Right renal cortex interstitium (tissue), 3 donors: ENCODE measurements at regions not wholly inside any gene's neighbourhood (a gene's known extent, or its start where the extent isn't known, plus 50 kb on each side); places are given as distances from the start of the nearest gene placed in this dataset.

Experiments
- DNase-seq, 3 donors: peaks; one replicate each; pipeline ENCODE4 v3.0.0-alpha.2; 2013; ENCODE audit warnings: low read depth in 3 of 3, low spot score in 2 of 3

DNA sequence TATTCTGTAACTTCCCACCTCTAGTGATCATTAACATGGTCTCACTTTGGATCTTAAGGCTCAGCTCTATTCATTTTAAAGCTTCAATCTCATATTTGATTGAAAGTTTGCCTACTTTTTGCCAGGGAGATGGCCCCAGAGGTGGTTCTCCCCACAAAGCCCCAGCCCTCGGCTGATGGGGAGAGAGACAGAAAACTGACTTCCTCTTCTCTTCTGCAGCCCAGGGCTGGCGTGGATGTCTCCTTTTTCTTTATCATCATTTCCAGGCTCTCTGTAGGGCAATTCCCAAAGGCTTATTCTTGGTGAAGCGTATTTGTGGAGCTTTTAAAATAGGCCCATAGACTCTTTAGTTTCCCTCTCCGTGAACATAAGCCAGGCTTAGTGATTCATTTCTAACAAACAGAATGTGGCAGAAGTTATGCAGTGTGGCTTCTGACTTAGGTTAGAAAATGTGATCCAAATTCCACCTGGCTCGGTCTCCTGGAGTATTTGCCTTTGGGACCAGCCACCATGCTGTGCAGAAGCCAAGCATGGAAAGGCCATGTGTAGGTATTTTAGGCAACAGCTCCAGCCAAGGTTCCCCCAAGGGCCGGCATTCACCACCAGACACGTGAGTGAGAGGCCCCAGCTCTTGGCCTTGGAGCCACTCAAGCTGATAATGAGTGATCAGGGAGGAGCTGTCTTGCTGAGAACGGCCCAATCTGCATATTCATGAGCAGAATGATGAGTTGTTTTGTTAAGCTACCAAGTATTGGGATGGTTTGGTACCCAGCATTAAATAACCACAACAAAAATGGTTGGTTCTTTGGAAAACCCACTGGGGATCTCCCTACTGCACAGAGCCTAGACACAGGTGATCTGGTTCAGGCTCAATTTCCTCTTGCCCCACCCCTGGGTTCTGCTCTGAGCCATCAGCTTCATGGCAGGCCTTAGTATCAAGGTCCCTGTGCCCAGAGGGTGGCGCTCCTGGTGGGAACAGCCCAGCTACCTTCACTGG is 353.2 kb upstream of the PROK2 start:
- DNase-seq = no peak

DNA sequence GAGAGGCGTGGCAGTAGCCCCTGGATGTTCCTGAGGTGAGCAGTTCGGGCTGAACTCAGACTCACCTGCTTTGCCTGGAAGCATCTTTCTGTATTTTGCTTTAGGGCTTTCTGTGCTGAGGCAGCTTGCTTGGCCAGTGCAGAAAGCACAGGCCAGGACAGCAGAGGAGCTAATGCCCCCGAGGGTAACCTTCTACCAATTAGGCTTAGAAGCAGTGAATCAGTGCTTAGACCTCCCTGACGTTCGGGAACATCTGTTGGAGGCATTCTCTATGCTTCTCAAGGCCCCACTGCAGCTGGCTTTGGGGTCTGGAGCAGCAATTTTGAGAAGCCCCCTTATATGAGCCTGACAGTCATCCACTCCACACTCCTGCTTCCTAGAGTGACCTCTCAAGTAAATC is 350.7 kb upstream of the PROK2 start:
- no peak for DNase-seq

DNA sequence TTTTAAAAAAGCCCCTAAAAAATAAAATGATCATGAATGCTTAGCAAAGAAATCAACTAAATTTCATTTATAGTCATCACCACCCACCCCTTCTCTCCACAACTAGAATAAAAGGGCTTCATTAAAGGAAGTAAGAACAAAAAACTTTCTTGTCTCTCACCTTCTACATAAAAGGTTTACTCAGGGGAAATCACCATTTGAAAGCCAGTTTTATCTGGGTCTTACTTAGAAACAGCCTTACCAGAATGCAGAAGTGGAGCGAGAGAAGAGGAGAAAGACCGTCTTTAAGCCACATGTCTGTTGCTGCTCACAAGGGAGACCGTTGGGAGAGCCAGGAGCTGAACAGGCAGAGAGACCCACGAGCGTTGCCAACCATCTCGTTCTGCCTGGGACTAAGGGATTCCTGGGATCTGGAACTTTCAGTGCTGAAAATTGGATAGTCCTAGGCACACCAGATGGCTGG is 350.1 kb upstream of the PROK2 start:
- DNase-seq = no peak

DNA sequence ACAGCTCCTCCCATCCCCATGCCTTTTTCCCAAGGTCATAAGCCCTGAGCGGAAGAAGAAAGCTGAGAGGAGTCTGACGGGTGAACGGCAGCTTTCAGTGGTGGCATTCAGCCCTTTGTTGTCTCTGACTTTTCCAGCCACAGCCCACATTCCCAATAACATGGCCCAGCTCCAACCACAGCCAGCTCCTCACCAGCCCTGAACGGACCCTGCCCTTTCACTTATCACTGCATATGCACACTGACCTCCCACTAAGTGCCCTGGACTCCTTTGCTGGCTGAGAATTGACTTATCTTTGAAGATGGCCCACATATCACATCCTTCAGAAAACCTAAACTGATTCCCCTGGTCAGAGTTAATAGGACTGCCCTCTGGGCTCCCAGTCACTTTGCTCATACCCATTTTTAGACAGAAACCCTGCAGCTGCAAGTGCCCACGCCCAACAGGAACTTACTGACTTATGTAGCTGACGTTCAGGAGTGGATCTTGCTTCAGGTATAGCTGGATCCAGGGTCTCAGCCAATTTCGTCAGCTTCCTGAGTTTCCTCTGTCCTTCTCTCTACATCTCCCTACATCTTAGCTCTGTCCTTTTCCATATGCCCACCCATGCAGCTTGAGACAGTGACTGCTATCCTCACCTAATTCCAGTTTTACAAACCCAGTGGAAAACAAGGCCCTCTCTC is 348.5 kb upstream of the PROK2 start:
- no peak for DNase-seq

DNA sequence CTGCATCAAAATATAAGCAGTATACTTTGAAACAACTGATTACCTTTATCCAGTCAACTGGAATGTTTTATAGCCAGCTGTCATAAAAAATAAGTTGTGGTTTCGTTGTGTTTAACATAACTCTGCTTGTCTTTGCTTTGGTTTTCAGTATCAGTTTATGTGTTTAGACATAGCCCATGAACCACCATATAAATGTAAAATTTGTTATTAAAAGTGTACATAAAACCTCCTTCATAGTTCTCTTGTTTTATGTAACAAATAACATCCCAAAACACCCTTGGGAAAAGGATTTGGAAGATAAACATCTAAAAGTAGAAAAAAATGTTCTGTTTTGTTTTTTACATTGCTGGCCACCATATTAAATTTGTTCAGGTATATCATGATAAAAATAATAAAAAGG is 347.0 kb upstream of the PROK2 start:
- no peak for DNase-seq

DNA sequence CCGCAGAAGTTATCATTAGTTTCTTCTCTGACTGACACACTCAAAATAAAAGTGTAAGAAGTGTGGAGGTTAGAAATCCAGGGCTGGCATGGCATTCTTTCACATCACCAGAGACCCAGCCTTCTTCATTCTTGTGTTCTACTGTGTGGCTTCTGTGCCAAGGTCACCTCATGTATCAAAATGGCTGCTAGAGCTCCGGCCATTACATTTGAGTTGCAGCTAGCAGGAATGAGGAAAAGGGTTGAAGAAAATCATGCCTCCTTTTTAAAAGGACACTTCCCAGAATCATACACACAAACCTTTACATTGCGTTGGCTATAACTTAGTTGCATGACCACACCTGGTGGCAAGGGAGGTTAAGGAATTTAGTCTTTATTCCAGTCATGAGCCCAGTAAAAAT is 345.6 kb upstream of the PROK2 start:
- DNase-seq = no peak

DNA sequence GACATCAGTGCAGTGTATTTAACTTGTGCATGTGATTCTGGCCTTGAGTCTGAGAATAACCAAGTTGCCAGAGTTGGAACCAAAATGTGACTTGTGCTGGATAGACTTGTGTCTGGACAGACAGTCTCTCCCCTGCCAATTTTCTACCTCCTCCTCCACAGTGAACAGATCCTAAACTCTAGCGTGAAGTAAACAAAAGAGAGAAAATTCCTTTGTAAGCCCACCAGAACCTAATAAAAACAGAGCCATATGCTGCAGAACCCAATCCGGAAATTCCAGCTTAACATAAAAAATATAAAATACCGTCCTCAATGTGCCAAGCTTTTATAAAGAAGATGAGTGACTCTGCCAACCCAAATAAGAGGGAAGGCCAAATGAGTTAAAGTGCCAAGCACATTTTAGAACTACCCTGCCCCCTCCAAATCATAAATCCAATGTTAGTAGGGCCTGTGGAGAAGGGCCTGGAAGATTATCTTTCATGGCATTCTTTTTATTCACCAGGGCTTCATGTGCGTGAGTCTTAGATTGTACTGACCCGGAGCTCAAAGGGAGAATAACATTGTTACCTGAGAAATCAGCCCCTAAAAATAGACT is 344.6 kb upstream of the PROK2 start:
- DNase-seq = no peak

DNA sequence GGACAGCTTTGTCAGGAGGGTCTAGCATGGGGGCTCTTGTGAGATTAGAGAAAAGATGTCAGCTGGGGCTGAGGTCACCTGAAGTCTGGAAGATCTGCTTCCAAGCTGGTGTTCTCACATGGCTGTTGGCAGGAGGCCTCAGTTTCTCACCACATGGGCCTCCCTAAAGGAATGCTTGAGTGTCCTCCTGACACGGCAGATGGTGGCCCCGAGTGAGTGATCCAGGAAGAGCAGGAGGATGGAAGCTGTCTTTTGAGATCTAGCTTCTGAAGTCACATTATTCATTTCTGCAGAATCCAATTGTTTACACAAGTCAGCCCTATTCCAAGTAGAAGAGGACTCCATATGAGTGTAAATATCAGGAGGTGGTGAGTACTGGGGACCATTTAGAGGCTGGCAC is 344.0 kb upstream of the PROK2 start:
- no peak for DNase-seq

DNA sequence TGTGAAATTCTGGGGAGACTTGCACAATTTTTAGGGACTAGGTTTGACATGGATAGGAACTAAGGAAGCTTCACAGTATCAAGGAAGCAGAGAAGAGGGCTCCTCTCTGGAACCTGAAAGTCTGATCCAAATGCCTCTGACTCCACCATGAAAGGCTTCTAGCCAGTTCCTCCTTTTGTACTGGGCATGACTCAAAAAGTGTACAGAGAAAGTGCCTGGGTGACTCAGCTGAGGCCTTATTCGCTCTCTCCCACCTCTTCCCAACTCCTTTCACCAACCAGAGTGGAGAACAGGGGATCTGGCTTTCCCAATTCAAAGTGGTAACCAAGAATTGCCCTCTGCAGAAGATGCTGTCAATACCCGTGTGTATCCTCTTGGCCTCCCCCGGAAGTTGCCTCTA is 342.9 kb upstream of the PROK2 start:
- no peak for DNase-seq

DNA sequence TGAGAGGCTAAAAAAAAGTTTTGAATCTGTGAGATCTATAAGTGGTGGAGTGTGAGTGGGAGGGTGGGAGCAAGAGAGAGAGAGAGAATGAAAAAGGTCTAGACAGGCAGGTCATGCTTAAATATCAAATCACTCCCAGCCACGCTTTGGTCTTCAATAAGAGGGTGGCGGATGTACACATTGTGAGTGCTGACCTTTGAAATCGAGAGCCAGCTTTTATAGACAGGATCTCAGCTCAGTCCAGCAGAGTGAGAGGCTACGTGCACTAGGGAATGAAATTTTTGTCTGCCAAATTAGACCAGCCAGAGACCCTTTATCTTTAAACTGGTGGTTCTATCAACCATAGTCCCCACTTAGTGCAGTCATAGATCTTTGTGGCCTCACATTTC is 342.3 kb upstream of the PROK2 start:
- no peak for DNase-seq

DNA sequence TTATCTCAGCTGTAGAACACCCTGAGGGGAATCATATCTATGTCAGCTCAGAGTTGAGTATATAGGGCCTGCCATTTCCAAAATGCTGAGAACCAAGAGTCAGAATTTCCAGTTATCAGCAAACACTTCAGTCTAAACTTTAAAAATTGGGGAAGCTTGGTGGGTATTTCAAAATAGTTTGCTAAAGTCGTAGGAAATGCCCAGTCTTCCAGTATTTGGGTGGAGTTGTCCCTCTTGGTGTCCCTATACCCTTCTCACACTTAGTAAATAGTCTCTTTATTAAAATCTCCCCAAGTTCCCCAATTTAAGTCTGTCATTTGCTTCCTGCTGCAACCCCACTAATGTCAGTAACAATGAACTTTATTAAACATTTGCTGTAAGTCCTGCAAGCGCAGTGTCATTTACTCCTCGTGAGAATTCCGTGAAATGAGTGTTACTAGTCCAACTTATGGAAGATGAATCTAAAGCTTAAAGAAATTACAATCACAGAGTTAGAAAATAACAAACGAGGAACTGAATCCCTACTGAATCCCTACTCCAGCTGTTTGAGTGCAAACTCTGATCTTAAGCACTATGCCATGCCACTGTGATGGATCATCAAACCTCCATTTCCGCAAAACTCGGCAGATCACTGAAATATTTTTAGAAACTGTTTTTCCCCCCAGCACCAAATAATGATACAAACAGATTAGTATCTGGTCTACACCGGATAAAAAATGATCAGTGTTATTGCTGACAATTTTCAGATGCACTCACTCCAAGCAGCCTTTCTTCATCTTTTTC is 341.7 kb upstream of the PROK2 start:
- no peak for DNase-seq

DNA sequence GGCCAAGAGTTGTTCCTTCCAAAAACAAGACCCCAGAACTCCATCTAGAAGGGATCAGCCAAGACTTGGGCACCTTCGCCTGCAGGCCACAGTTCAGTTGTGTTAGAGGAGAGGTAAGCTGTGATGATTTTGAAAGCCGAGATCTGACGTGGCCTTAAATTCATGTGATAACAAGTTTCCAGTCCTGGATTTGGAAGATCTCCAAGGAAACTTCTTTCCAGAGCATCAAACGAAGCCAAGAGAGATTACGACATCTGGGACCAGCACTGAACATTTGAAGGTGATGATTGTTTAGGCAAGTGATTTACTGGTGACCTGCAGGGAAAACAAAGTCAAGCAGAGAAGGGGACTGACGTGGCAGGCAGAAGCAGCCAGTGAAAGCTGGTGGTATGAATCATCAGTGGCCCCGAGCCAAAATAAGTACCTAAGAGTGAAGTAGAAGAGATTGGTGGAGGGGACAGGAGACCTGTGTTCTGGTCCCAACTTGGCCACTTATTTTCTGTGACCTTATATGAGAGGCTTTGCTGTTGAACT is 339.0 kb upstream of the PROK2 start:
- DNase-seq = no peak

DNA sequence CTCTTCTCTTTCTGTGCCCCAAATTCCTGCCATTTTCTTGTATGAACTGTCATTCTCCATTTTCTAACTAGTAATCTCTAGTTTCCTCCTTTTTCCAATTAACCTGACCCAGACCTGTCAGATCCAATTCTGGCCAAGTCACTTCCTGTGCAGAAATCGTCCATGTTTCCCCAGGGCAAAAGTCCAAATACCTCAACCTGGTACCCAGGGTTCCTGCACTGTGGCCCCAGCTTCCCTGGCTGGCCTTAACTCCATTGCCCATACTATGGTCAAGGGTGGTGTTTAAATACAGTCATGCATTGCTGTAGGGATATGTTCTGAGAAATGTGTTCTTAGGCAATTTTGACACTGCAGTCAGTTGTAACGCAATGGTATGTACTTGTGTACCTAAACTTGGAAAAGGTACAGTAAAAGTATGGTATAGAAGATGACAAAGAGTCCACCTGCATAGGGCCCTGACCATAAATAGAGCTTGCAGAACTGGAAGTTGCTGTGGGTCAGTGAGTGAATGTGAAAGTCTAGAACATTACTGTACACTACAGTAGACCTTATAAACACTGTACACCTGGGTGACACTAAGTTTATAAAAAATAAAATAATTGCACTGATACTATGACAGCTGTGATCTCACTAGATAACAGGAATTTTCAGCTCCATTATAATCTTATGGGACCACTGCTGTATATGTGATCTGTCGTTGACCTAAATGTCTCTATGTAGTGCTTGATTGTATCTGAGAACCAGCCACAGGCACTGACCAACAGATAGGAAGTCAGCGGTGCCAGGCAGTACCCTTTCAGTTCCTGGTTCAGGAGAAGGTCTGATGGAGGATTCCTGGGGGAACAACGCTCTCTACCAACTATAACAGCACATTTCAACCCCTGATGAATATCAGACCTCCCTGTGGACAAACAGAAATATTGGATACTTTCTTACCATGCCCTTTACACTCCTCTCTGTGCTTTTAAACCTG is 336.1 kb upstream of the PROK2 start:
- no peak for DNase-seq

DNA sequence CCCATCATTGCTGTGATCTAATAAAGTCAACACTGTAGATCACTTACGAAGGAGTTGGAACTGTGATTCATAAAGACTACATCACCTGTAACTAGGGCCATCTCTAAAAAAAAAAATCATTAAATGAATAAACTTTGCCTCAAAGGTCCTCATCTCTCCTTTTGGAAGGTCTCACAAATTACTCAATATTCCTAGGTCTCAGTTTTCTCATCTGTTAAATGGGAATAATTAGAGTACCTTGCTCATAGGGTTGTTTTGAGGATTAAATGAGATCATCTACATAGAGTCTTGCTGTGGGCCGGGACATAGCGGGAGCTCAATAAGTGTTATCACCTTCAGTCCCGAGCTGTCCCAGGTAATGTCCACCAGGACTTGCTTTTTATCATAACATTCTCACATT is 335.1 kb upstream of the PROK2 start:
- no peak for DNase-seq

DNA sequence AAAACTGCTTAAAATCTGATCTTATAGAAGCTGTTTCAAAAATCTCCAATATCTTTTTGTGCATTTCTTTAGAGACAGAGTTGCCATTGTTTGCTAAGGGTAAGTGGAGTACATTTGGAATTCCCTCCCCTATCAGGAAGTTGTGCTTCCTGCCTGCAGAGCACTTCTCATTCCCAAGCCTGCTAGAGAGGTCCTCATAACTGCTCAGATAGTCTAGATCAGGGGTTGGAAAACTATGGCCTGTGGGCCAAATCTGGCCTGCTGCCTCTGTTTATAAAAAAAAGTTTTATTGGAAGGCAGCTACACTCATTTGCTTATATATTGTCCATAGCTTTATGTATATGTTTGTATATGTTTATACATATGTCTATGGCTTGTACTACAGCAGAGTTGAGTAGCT is 333.7 kb upstream of the PROK2 start:
- DNase-seq = no peak

DNA sequence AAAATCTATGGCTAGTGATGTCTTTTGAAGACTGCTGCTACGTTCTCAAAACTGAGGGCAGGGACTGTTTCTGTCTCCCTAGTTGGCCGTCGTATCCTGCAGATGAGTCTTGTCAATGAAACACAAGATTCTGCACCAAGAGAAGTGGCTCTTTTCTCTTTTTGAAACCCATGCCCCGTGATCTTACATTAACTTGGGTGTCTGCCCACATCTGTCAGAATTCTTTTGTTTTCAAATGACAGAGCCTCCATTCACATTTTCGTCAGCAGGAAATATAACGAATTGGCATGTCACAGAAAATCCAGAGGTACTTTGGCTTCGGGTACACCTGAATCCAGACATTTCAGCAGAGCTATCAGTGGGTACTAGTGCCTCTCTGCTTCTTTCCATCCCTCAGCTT is 331.3 kb upstream of the PROK2 start:
- no peak for DNase-seq

DNA sequence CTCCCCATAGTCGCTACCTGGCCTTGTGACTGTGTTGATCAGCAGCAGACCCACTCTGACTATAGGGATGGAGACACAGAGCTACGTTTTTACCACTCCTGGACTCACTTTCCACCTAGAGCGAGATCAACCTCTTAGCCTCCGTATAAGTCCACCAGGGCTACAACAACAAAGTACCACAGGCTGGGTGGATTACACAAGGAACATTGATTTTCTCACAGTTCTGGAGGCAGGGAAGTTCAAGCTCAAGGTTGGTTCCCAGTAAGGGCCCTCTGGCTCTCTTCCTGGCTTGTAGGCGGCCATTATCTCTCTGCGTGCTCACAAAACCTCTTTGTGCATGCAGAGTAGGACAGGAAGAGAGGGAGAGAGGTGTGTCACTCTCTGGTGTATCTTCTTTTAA is 330.4 kb upstream of the PROK2 start:
- DNase-seq = no peak

DNA sequence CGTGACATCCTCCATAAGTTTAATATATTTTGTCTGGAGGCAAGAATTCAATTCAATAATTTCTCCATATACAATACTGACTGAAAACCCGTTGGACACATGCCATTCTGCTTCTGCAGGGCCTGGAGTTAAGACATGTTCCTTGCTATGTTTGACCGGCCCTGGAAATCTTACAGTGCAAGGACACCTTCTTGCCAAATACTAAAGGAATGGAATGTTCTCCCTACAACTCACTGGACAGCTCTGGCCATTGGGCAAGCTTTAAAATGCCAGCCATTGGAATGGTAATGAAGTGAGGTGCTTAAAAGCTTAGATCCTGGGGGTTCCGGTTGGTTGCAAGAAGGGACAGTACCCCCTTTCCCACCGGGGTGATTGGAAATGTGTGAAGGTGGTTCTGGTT is 329.8 kb upstream of the PROK2 start:
- no peak for DNase-seq

DNA sequence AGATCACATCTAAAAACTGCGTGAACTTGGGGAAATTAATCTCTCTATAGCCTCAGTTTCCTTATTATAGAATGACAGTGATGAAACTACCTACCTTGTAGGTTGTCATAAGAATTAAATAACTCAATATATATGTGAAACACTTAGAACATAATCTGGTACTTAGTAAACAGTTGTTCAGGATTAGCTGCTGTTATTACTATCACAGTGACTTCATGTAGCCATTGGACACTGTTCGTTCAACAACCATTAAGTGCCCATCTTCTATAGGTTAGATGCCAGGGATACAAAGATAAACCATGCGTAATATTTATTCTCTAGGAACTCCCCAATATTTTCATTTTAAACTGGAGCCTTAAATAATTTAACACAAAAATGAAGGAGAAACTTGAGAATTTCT is 329.0 kb upstream of the PROK2 start:
- no peak for DNase-seq
